Transverse colon (tissue), 4 donors: ENCODE measurements at regions not wholly inside any gene's neighbourhood (a gene's known extent, or its start where the extent isn't known, plus 50 kb on each side); places are given as distances from the start of the nearest gene placed in this dataset.

Experiments
- POLR2A ChIP-seq: fragments of 450-650 bp; IDR thresholded peaks from one replicate; pipeline ENCODE4 v1.6.1; 2016; ENCODE audit warnings: antibody characterized with exemption, mild to moderate bottlenecking, moderate library complexity
- POLR2AphosphoS5 ChIP-seq, 3 donors: sonication (generic); formaldehyde crosslinking; IDR thresholded peaks; one replicate each; pipeline ENCODE4 v1.6.1; 2016; ENCODE audit warnings: antibody characterized with exemption in 3 of 3
- TF ChIP-seq, protein P1 (sequence below), 5 experiments: fragments of 200-600 bp in 3 of 5; fragments of 450-650 bp in 2 of 5; sonication (generic) in 3 of 5; IDR thresholded peaks; 1 replicate in 2 of 5; 2 replicates in 3 of 5; pipeline ENCODE4 v1.5.1; 2016 to 2017; ENCODE audit warnings: antibody characterized with exemption in 5 of 5, inconsistent platforms in 3 of 5, mild to moderate bottlenecking in 2 of 5, moderate library complexity in 1 of 5

DNA sequence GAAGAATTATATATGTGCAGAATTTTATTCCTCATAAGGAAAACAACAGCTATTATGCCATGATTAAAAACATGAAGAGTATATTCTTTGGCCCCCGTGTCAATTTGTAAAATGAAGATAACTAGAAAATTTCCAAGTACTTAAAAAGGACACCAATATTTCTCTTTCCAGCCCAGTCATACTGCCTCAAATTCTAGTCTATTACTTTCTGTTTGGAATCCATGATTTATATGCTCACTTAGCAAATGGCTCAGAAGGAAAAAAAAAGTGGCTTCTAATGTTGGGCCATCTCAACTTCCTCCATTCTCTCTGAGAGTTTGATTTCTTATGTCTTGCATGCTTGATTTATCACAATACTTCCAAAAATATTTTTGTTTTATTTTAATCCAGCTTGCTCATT is 1431.1 kb downstream of the AMY1C start:
- TF ChIP-seq, protein P1, sequence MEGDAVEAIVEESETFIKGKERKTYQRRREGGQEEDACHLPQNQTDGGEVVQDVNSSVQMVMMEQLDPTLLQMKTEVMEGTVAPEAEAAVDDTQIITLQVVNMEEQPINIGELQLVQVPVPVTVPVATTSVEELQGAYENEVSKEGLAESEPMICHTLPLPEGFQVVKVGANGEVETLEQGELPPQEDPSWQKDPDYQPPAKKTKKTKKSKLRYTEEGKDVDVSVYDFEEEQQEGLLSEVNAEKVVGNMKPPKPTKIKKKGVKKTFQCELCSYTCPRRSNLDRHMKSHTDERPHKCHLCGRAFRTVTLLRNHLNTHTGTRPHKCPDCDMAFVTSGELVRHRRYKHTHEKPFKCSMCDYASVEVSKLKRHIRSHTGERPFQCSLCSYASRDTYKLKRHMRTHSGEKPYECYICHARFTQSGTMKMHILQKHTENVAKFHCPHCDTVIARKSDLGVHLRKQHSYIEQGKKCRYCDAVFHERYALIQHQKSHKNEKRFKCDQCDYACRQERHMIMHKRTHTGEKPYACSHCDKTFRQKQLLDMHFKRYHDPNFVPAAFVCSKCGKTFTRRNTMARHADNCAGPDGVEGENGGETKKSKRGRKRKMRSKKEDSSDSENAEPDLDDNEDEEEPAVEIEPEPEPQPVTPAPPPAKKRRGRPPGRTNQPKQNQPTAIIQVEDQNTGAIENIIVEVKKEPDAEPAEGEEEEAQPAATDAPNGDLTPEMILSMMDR (IDR thresholded peaks at IDR 0.05), result no peak
- TF ChIP-seq POLR2A (no peak), POLR2AphosphoS5 (IDR thresholded peaks at IDR 0.05) (no peak)
